ENCODE measurements at regions not wholly inside any gene's neighbourhood (a gene's known extent, or its start where the extent isn't known, plus 50 kb on each side); places are given as distances from the start of the nearest gene placed in this dataset.

GRCh38 chr18:2219706-2220105 lies 351.6 kb downstream of the METTL4 start:
- TF ChIP-seq RAD21 (IDR thresholded peaks at IDR 0.05): no peak
- TF ChIP-seq CTCF (IDR thresholded peaks at IDR 0.05; ENCODE audit: low read depth, low read length, missing input control): no peak
- no peak for TF ChIP-seq TAF1 (conservative IDR thresholded peaks at IDR 0.05)
- TF ChIP-seq, protein P1, sequence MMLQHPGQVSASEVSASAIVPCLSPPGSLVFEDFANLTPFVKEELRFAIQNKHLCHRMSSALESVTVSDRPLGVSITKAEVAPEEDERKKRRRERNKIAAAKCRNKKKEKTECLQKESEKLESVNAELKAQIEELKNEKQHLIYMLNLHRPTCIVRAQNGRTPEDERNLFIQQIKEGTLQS (IDR thresholded peaks at IDR 0.05): no peak
- TF ChIP-seq REST (IDR thresholded peaks at IDR 0.05): no peak
- TF ChIP-seq, protein P2, sequence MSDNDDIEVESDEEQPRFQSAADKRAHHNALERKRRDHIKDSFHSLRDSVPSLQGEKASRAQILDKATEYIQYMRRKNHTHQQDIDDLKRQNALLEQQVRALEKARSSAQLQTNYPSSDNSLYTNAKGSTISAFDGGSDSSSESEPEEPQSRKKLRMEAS (IDR thresholded peaks at IDR 0.05): no peak
- no peak for TF ChIP-seq YY1 (IDR thresholded peaks at IDR 0.05)
- no peak for TF ChIP-seq JUND (IDR thresholded peaks at IDR 0.05)
- TF ChIP-seq SP1 (IDR thresholded peaks at IDR 0.05): no peak
- no peak for TF ChIP-seq GABPA (IDR thresholded peaks at IDR 0.05 in 1 of 2, conservative IDR thresholded peaks at IDR 0.05 in 1 of 2)
- no peak for TF ChIP-seq EGR1 (IDR thresholded peaks at IDR 0.05; ENCODE audit: low read depth in 2 of 2)
- no peak for TF ChIP-seq FOXA1 (IDR thresholded peaks at IDR 0.05)
- TF ChIP-seq FOXA2 (IDR thresholded peaks at IDR 0.05): no peak
- no peak for TF ChIP-seq ZBTB33 (IDR thresholded peaks at IDR 0.05)
